AG09319 (cell line): ENCODE measurements at regions not wholly inside any gene's neighbourhood (a gene's known extent, or its start where the extent isn't known, plus 50 kb on each side); places are given as distances from the start of the nearest gene placed in this dataset.

Experiments
- DNase-seq: peaks from one replicate; pipeline ENCODE4 v3.0.0-alpha.2; 2010; ENCODE audit warnings: low read depth; ENCODE audit errors: extremely low read depth
- TF ChIP-seq, protein P1 (sequence below): IDR thresholded peaks from 2 replicates; pipeline ENCODE4 v1.5.1; 2011; ENCODE audit warnings: low read depth, mild to moderate bottlenecking, inconsistent platforms, low read length, moderate library complexity

DNA sequence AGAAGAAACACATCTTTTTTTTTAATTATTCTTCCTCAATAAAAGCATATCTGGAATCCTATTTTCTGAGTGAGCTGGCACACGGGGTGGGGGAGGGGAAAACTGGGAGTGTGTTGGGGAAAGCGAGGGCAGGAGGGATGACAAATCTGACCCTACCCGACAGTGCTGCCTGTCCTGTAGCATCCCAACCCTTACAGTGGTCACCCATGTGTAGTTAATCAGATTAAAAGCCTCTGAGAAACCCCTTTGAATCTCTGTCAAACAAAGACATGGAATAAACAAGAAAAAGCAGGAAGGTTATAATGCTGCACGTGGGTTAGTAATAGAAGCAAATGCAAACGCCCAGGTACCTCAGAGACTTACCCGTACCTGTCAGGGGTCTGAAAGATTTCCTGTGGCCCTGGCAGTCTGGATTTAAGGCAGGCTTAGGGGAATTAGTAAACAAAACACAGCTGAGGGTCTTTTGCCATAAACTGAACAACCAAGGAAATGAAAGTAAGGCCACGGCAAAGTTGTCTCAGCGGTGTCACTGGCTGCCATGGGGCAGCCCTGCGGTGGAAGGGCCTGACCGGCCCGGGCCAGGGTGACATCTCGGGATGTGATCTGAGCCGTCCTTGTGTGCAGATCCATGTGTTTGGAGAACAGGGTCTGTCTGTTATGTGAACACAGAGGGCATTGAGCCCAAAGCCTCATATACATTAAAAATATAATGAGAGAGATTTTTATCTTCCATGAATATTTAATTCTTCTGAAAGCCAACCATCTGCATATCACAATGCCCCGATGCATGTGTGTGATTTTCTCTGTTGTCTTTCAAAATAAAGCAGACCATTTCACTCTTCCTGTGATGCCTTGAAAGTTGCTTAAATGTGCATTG is 308.2 kb downstream of the ZNF608 start:
- TF ChIP-seq, protein P1, sequence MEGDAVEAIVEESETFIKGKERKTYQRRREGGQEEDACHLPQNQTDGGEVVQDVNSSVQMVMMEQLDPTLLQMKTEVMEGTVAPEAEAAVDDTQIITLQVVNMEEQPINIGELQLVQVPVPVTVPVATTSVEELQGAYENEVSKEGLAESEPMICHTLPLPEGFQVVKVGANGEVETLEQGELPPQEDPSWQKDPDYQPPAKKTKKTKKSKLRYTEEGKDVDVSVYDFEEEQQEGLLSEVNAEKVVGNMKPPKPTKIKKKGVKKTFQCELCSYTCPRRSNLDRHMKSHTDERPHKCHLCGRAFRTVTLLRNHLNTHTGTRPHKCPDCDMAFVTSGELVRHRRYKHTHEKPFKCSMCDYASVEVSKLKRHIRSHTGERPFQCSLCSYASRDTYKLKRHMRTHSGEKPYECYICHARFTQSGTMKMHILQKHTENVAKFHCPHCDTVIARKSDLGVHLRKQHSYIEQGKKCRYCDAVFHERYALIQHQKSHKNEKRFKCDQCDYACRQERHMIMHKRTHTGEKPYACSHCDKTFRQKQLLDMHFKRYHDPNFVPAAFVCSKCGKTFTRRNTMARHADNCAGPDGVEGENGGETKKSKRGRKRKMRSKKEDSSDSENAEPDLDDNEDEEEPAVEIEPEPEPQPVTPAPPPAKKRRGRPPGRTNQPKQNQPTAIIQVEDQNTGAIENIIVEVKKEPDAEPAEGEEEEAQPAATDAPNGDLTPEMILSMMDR, result no peak
- no peak for DNase-seq

DNA sequence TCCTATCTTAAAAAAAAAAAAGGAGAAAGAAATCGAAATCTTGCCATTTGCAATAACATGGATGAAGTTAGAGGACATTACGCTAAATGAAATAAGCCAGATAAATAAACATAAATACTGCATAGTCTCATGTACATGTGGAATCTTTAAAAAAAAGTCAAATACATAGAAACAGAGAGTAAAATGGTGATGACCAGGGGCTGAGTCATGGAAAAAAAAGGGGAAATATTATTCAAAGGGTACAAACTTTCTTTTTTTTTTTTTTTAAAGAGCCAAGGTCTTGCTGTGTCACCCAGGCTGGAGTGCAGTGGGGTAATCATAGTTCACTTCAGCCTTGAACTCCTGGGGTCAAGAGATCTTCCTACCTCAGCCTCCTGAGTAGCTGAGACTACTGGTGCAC is 310.1 kb downstream of the ZNF608 start:
- TF ChIP-seq, protein P1, result no peak
- no peak for DNase-seq

DNA sequence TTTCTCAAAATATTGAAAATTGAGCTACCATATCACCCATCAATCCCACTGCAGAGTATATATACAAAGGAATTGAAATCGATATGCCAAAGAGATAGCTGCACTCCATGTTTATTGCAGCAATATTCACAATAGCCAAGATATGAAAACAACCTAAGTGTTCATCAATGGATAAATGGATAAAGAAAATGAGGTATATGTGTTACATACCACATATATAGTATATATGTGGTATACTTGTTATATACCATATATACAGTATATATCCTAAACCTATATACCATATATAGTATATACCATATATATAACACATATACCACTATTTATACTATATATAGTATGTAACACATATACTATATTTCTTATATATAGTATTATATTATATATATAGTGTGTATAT is 313.3 kb downstream of the ZNF608 start:
- no peak for DNase-seq
- TF ChIP-seq, protein P1, result no peak

GRCh38 chr5:124421584-124421983 is 324.9 kb downstream of the ZNF608 start:
- TF ChIP-seq, protein P1, result no peak
- DNase-seq, result no peak

GRCh38 chr5:124420952-124421351 is 325.5 kb downstream of the ZNF608 start:
- TF ChIP-seq, protein P1, result no peak

GRCh38 chr5:124419531-124419930 is 326.9 kb downstream of the ZNF608 start:
- TF ChIP-seq, protein P1, result no peak
- no peak for DNase-seq

More at GRCh38 chr5:124420952-124421351, 325.5 kb downstream of the ZNF608 start:
- DNase-seq, result no peak

- TF ChIP-seq, protein P1, result no peak
- no peak for DNase-seq
Observed at GRCh38 chr5:124418390-124418789, 328.0 kb downstream of the ZNF608 start.
